ENCODE measurements at regions not wholly inside any gene's neighbourhood (a gene's known extent, or its start where the extent isn't known, plus 50 kb on each side); places are given as distances from the start of the nearest gene placed in this dataset.

DNA sequence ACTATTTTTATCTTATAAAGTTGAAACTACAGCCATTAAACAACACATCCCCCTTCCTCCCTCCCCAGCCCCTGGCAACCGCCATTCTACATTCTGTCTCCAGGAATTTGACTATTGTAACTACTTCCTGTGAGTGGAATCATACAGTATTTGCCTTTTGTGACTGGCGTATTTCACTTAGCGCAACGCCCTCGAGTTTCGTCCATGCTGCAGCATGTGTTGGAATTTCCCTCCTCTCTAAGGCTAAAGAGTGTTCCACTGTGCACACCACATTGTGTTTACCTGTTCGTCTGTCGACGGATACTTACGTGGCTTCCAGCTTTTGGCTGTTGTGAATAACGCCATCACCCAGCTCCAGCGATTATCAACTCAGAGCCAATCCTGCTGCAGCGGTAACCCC is 52.0 kb upstream of the DLG1 start:
- DNase-seq = no peak
- H3K4me3 ChIP-seq (replicated peaks in 1 of 3; ENCODE audit: low read depth in 2 of 3, low read length in 3 of 3) = no peak overlapping the region
- Mint-ChIP-seq H3K4me1 (no peaks in the 10 kb centered on the region), H3K9me3 (no peaks in the 10 kb centered on the region), H3K27ac (no peak overlapping the region), H3K4me3 (no peak overlapping the region), H3K36me3 (no peaks in the 10 kb centered on the region), H3K27me3 (ENCODE audit: low read depth in 3 of 3) (peaks cover 1 to 4% (median 1%) of the 10 kb centered on the region in 3 donors)
- H2AFZ ChIP-seq (ENCODE audit: insufficient read depth, low read depth, low read length, poor library complexity, severe bottlenecking) = no peak overlapping the region
- intact Hi-C loops (cut with micrococcal nuclease) = no loop called here
- WGBS (ENCODE audit: insufficient coverage) = 96% methylated on average over 6 of the region's 13 CpGs
- no peaks in the 10 kb centered on the region for H3K79me2 ChIP-seq (ENCODE audit: insufficient read depth, low read length)
- TF ChIP-seq, protein P1, sequence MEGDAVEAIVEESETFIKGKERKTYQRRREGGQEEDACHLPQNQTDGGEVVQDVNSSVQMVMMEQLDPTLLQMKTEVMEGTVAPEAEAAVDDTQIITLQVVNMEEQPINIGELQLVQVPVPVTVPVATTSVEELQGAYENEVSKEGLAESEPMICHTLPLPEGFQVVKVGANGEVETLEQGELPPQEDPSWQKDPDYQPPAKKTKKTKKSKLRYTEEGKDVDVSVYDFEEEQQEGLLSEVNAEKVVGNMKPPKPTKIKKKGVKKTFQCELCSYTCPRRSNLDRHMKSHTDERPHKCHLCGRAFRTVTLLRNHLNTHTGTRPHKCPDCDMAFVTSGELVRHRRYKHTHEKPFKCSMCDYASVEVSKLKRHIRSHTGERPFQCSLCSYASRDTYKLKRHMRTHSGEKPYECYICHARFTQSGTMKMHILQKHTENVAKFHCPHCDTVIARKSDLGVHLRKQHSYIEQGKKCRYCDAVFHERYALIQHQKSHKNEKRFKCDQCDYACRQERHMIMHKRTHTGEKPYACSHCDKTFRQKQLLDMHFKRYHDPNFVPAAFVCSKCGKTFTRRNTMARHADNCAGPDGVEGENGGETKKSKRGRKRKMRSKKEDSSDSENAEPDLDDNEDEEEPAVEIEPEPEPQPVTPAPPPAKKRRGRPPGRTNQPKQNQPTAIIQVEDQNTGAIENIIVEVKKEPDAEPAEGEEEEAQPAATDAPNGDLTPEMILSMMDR (IDR thresholded peaks at IDR 0.05) = no peak
- no peaks in the 10 kb centered on the region for H4K20me1 ChIP-seq (ENCODE audit: insufficient read depth, low read length)
- H3K4me2 ChIP-seq (replicated peaks; ENCODE audit: extremely low read depth, low read length, poor library complexity, severe bottlenecking) = no peak overlapping the region
- no peaks in the 10 kb centered on the region for H3K36me3 ChIP-seq (replicated peaks in 1 of 2; ENCODE audit: control insufficient read depth in 1 of 2, insufficient read depth in 2 of 2, low read length in 2 of 2)
- H3K9ac ChIP-seq (ENCODE audit: insufficient read depth, low read length, poor library complexity, severe bottlenecking) = no peak overlapping the region
- H3K27me3 ChIP-seq (ENCODE audit: control insufficient read depth in 2 of 2, insufficient read depth in 2 of 2, low read length in 2 of 2) = no peaks in the 10 kb centered on the region
- H3K4me1 ChIP-seq (ENCODE audit: control insufficient read depth in 1 of 2, insufficient read depth in 2 of 2, low read length in 2 of 2) = no peaks in the 10 kb centered on the region
- no peak overlapping the region for H3K27ac ChIP-seq (ENCODE audit: low read depth in 1 of 2, low read length in 2 of 2)
- no peaks in the 10 kb centered on the region for H3K9me3 ChIP-seq (replicated peaks in 1 of 2; ENCODE audit: control insufficient read depth in 1 of 2, insufficient read depth in 1 of 2, low read length in 2 of 2)

DNA sequence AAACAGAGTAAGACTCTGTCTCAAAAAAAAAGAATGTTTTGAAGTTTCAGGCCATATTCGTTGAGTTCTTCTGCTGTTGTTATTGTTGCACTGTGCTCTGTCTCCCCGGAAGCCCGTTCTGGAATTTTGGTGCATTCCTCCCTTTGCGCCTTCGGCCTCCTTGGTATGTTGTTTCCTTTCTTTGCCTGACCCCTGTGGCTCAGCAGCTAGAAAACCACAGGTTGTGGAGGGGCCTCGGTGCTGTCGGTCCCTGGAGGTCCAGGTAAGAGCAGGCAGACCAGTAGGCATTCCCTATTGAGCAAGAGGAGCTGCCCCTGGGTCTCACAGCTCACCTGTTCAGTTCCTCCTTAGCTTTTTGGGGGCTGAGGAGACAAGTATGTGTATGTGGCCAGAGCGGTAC is 51.0 kb upstream of the DLG1 start:
- DNase-seq = no peak
- Mint-ChIP-seq H3K27me3 (ENCODE audit: low read depth in 3 of 3) (peaks cover 0 to 2% (median 1%) of the 10 kb centered on the region in 3 donors), H3K9me3 (no peaks in the 10 kb centered on the region), H3K27ac (no peak overlapping the region), H3K36me3 (no peaks in the 10 kb centered on the region), H3K4me1 (no peaks in the 10 kb centered on the region), H3K4me3 (no peak overlapping the region)
- H3K27ac ChIP-seq (ENCODE audit: low read depth in 1 of 2, low read length in 2 of 2) = no peak overlapping the region
- H3K4me1 ChIP-seq (ENCODE audit: control insufficient read depth in 1 of 2, insufficient read depth in 2 of 2, low read length in 2 of 2) = no peaks in the 10 kb centered on the region
- no peaks in the 10 kb centered on the region for H3K9me3 ChIP-seq (replicated peaks in 1 of 2; ENCODE audit: control insufficient read depth in 1 of 2, insufficient read depth in 1 of 2, low read length in 2 of 2)
- no peaks in the 10 kb centered on the region for H3K36me3 ChIP-seq (replicated peaks in 1 of 2; ENCODE audit: control insufficient read depth in 1 of 2, insufficient read depth in 2 of 2, low read length in 2 of 2)
- no peak overlapping the region for H3K4me3 ChIP-seq (replicated peaks in 1 of 3; ENCODE audit: low read depth in 2 of 3, low read length in 3 of 3)
- no peak overlapping the region for H2AFZ ChIP-seq (ENCODE audit: insufficient read depth, low read depth, low read length, poor library complexity, severe bottlenecking)
- WGBS (ENCODE audit: insufficient coverage) = 100% methylated on average over 4 of the region's 8 CpGs
- H4K20me1 ChIP-seq (ENCODE audit: insufficient read depth, low read length) = no peaks in the 10 kb centered on the region
- H3K9ac ChIP-seq (ENCODE audit: insufficient read depth, low read length, poor library complexity, severe bottlenecking) = no peak overlapping the region
- H3K4me2 ChIP-seq (replicated peaks; ENCODE audit: extremely low read depth, low read length, poor library complexity, severe bottlenecking) = no peak overlapping the region
- TF ChIP-seq, protein P1 (IDR thresholded peaks at IDR 0.05) = no peak
- H3K27me3 ChIP-seq (ENCODE audit: control insufficient read depth in 2 of 2, insufficient read depth in 2 of 2, low read length in 2 of 2) = no peaks in the 10 kb centered on the region
- intact Hi-C loops (cut with micrococcal nuclease) = no loop called here
- no peaks in the 10 kb centered on the region for H3K79me2 ChIP-seq (ENCODE audit: insufficient read depth, low read length)
